SIG-M5 (cell line): ENCODE measurements at regions not wholly inside any gene's neighbourhood (a gene's known extent, or its start where the extent isn't known, plus 50 kb on each side); places are given as distances from the start of the nearest gene placed in this dataset.
"Not testable (repeated sequence)": the region's sequence is repeated elsewhere in the genome, so short reads cannot be mapped to it uniquely, and the experiment has no call there.

ENCODE experiments used
- DNase-seq: peaks from one replicate; lab custom pipeline; 2025; lab: John Stamatoyannopoulos, UW

DNA sequence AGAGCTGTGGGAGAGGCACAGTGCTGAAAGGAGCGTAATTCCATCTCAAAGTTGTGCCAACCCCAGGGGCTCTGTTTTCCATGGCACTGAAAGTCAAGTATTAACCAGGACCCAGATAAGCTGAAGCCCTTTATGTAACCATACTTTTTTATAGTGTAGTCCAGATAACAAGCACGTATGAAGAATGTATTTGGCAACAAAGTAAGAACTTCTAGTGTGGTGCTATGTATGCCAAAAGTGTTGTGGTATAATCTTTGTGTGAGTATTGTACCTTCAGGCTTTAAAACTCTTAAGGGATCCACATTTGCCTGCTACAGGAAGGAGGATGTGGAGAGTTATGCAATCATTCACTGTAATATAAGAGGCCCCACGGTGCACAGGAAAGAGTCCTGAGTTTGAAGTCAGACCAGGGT, 129.4 kb downstream of the IBTK start:
- peak; percentile 15 for DNase-seq

DNA sequence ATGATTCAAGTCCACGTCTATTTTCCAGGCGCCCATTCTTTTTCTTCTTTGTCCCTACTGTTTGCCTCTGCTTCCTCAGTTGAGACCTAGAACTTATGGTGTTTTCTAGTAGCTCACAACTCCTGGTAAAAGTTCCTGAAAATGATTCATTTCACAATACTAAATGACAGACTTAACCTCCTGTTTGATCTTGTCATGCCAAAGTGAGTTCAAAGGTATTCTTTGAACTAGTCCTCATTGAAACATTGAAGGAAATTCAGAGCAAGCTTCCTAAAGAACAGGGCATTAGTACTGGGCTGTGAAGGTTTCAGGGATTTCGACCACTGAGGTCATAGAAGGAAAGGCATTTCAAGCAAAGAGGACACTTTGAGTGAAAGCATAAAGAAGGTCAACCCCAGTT, 132.8 kb downstream of the IBTK start:
- DNase-seq: no peak

DNA sequence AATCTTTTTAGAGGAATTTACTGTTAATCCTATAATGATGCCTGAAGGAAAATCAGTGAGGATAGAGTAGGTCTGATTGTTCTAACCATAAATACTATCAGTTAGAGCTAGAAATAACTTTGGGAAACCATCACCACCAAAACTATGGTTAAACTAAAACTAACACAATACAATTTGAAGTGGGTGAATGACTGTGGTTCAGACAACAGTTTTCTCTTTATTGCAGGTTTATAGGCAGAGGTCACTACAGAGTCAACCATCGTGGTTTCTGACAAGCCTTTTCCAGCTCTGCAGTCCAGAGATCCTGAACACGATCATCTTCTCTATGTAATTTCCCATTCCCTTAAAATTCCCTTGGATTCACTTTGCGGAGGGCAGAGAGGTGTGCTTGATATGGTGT, 134.3 kb downstream of the IBTK start:
- no peak for DNase-seq

GRCh38 chr6:82111818-82112217, 135.7 kb downstream of the IBTK start:
- DNase-seq: no peak

DNA sequence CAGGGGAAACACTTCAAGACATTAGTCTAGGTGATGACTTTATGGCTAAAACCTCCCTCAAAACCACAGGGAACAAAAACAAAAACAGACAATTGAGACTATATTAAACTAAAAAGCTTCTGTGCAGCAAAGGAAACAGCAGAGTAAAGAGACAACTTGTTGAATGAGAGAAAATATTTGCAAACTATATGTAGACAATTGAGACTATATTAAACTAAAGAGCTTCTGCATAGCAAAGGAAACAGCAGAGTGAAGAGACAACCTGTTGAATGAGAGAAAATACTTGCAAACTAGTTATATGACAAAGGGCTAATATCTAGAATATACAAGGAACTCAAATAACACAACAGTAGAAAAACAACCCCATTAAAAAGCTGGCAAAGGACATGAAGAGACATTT, 136.4 kb downstream of the IBTK start:
- DNase-seq: no peak

DNA sequence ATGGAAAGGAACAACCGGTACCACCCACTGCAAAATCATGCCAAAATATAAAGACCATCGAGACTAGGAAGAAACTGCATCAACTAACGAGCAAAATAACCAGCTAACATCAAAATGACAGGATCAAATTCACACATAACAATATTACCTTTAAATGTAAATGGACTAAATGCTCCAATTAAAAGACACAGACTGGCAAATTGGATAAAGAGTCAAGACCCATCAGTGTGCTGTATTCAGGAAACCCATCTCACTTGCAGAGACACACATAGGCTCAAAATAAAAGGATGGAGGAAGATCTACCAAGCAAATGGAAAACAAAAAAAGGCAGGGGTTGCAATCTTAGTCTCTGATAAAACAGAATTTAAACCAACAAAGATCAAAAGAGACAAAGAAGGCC, 144.4 kb downstream of the IBTK start:
- DNase-seq: not testable (repeated sequence)

GRCh38 chr6:82101374-82102114, 146.0 kb downstream of the IBTK start:
- DNase-seq: not testable (repeated sequence)

DNA sequence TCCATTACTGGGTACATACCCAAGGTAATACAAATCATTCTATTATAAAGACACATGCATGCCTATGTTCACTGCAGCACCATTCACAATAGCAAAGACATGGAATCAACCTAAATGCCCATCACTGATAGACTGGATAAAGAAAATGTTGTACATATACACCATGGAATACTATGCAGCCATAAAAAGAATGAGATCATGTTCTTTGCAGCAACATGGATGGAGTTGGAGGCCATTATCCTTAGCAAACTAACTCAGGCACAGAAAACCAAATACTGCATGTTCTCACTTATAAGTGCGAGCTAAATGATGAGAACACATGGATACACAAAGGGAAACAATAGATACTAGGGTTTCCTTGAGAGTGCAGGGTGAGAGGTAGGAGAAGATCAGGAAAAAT, 146.8 kb downstream of the IBTK start:
- not testable (repeated sequence) for DNase-seq

DNA sequence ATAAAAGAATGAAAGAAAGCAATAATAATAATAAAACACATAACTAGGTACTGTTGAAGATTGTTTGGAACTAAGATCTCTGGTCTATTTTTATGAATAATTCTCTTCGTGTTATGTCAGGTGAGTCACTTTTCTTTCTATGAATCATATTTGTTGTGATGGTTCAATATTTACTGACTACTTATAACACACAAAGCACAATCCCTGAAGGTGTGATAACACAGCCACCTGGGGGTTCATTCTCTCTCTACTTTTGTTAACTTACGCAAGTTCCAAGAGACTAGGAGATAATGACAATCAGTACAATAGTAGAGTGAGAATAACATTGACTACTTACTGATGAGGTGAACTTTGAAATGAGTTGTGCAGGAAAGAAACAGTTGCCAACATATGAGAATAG, 149.9 kb downstream of the IBTK start:
- DNase-seq: no peak

GRCh38 chr6:82095091-82095490, 152.5 kb downstream of the IBTK start:
- DNase-seq: no peak

DNA sequence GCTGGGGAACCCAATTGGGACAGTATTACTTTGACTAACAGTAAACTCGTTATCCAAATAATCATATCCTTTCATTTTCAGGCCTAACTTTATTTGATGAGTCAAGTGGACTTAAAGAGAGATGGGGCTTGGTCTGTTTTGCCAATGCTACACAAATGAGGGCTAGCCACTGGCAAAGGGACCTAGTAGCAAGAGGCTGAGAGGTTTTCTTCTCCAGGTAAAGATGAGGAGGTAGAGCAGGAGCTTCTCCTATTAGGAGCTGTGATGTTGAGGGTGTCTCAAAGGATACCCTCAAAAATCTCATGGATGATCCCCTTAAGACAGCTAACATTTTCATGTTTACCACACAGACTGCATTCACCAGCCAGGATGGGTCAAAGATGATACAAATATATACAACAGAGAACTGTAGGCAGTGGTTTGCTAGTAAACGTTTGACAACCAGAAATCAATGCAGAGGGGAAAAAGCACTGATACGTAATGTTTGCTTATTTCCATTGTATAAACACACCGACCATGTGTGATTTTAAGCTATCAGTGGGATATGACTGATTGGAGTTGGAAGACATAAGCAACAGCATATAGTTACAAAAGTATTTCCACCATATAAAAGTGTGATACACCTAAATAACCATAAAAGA, 153.3 kb downstream of the IBTK start:
- no peak for DNase-seq

- DNase-seq: no peak
Measured at GRCh38 chr6:82088978-82089771, 158.4 kb downstream of the IBTK start.

GRCh38 chr6:82086944-82087343, 160.6 kb downstream of the IBTK start:
- no peak for DNase-seq

- DNase-seq: no peak
Measured at GRCh38 chr6:82085701-82086100, 161.8 kb downstream of the IBTK start.

- no peak for DNase-seq
Measured at GRCh38 chr6:82084324-82084920, 163.1 kb downstream of the IBTK start.

DNA sequence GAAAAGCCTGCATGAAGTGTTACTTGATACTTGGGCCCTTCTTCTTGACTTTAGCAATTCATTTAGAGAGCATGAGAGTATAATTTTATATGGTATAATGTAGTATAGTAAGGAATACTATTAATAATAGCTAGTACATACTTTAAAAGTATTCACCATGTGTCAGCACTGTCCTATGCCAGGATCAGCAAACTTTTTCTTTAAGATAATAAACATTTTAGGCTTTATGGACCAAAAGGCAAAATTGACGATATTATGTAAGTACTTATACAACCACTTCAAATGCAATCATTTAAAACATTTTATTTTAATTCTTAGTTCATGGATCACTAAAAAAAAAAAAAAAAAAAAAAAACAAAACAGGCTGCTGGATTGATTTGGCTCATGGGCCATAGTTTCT, 163.9 kb downstream of the IBTK start:
- no peak for DNase-seq

GRCh38 chr6:82080767-82081166, 166.8 kb downstream of the IBTK start:
- no peak for DNase-seq

- no peak for DNase-seq
Measured at GRCh38 chr6:82078286-82078908, 169.1 kb downstream of the IBTK start.

GRCh38 chr6:82076916-82077315, 170.6 kb downstream of the IBTK start:
- DNase-seq: no peak

DNA sequence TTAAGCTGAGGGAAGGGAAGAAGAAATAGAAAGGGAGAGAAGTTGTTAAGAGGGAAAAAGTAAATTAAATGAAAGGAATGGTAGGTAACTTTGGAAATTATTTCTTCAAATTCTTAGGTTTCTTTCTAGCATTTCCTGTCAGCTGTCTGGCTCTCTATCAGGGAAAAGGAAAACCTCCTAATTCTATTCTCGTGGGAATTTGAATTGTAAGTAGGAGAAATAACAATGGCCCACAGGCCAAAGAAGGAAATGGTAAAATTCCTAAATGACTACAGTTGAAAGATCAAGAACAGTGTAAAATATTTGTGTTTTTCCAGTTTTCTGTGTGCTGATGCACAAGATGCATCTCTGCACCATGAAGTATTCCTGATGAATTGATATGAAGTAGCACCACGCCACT, 173.0 kb downstream of the IBTK start:
- DNase-seq: no peak

- no peak for DNase-seq
Measured at GRCh38 chr6:82073484-82073883, 174.1 kb downstream of the IBTK start.

DNA sequence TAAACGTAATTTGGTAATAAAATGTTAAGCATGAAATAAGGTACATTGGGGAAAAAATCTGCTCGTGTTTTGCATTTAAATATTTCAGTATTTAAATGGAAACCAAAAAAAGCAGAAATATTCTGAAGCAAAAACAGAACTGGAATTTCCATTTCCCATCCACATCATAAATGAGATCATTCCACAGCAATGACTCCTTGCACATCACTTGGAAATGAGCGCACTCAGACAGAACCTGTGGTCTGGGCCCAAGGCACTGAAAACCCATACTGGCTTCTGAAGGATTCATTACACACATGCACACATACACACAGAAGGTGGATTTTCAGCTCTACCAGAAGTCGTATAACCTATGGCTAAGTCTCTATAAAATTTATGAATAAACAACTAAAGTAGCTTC, 174.8 kb downstream of the IBTK start:
- no peak for DNase-seq
